Natural killer cell (primary cell): ENCODE measurements at regions not wholly inside any gene's neighbourhood (a gene's known extent, or its start where the extent isn't known, plus 50 kb on each side); places are given as distances from the start of the nearest gene placed in this dataset.

ENCODE experiments used
- ATAC-seq, 3 donors: fragments of 150-1000 bp in 2 of 3; fragments of 200-7000 bp in 1 of 3; cut with Tn5 transposase; 1 replicate in 1 of 3; 2 replicates in 2 of 3; pipeline ENCODE4 v1.10.0; 2021; ENCODE audit warnings: mild to moderate bottlenecking in 2 of 3, moderate library complexity in 2 of 3
- DNase-seq, 2 donors: peaks; one replicate each; pipeline versions ENCODE4 v3.0.0 to v3.0.0-alpha.2; 2013 to 2021; ENCODE audit warnings: mixed read lengths in 1 of 2
- H3K27ac ChIP-seq: one replicate; pipeline ENCODE4 v1.5.1; 2013; ENCODE audit warnings: mild to moderate bottlenecking, low read length
- H3K27me3 ChIP-seq: one replicate; pipeline ENCODE4 v1.6.1; 2013; ENCODE audit warnings: low read length; ENCODE audit not compliant: control insufficient read depth, insufficient read depth
- H3K36me3 ChIP-seq: one replicate; pipeline ENCODE4 v1.6.1; 2013; ENCODE audit warnings: low read length; ENCODE audit not compliant: control insufficient read depth, insufficient read depth
- H3K4me1 ChIP-seq: one replicate; pipeline ENCODE4 v1.6.1; 2013; ENCODE audit warnings: low read length; ENCODE audit not compliant: control insufficient read depth, insufficient read depth
- H3K4me3 ChIP-seq: one replicate; pipeline ENCODE4 v1.5.1; 2013; ENCODE audit warnings: low read length
- H3K9me3 ChIP-seq: one replicate; pipeline ENCODE4 v1.6.1; 2013; ENCODE audit warnings: low read length; ENCODE audit not compliant: control insufficient read depth, insufficient read depth
- H3K27ac Mint-ChIP-seq, 2 donors: one replicate each; pipeline ENCODE4 v1.8.0; 2022; ENCODE audit warnings: mild to moderate bottlenecking in 2 of 2, mixed read lengths in 2 of 2, moderate library complexity in 1 of 2
- H3K27me3 Mint-ChIP-seq, 2 donors: one replicate each; pipeline ENCODE4 v1.8.0; 2022; ENCODE audit warnings: low read depth in 2 of 2, mixed read lengths in 2 of 2
- H3K36me3 Mint-ChIP-seq: one replicate; pipeline ENCODE4 v1.8.0; 2022; ENCODE audit warnings: mixed read lengths
- H3K4me1 Mint-ChIP-seq, 2 donors: one replicate each; pipeline ENCODE4 v1.8.0; 2022; ENCODE audit warnings: mixed read lengths in 2 of 2
- H3K4me3 Mint-ChIP-seq: one replicate; pipeline ENCODE4 v1.8.0; 2022; ENCODE audit warnings: mild to moderate bottlenecking, moderate library complexity, mixed read lengths
- H3K9me3 Mint-ChIP-seq, 2 donors: one replicate each; pipeline ENCODE4 v1.8.0; 2022; ENCODE audit warnings: mixed read lengths in 2 of 2
- WGBS: methylation state at CpG from one replicate; pipeline ENCODE4 v1.1.7; 2013; ENCODE audit warnings: missing lambda C conversion rate; ENCODE audit not compliant: insufficient coverage; 5-methylcytosine and 5-hydroxymethylcytosine counted together
- intact Hi-C: fragments of 100-400 bp; cut with micrococcal nuclease; formaldehyde crosslinking; loops from one replicate; pipeline ENCODE4 v1.14.2; 2022
- TF ChIP-seq, protein P1 (sequence below): fragments of 200-600 bp; IDR thresholded peaks from one replicate; pipeline ENCODE4 v1.8.0; 2022; ENCODE audit warnings: antibody characterized with exemption

DNA sequence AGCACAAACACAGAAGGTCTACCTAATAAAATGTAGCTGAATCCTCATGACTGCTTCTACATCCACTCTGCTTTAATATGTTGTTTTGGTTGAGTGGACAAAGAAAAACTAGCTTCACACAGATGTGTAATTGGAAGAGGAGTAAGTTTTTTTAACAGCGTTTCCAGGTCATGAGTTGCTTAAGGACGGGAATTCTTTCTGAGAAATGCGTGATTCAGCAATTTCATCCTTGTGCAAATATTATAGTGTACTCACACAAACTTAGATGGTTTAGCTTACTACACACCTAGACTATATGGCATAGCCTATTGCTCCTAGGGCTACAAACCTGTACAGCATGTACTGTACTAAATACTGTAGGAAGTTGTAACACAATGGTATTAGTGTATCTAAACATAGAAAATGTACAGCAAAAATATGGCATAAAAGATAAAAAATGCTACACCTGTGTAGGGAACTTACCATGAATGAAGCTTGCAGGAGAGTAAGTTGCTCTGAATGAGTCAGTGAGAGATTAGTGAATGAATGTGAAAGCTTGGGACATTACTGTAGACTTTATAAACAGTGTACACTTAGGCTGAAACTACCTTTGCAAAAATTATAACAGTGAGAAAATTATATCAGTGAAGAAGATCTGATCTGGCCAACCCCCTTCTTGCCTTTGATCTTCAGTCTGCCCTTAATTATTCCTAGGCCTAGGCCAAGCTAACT is 70.8 kb upstream of the IL15 start:
- intact Hi-C loops = no loop called here
- Histone ChIP-seq H3K27ac (no peak overlapping the region), H3K27me3 (no peaks in the 10 kb centered on the region), H3K36me3 (no peaks in the 10 kb centered on the region), H3K9me3 (no peaks in the 10 kb centered on the region), H3K4me3 (no peak overlapping the region), H3K4me1 (no peaks in the 10 kb centered on the region)
- Mint-ChIP-seq H3K36me3 (no peaks in the 10 kb centered on the region), H3K27ac (no peak overlapping the region), H3K4me1 (no peaks in the 10 kb centered on the region), H3K9me3 (no peaks in the 10 kb centered on the region), H3K4me3 (no peak overlapping the region), H3K27me3 (no peaks in the 10 kb centered on the region)
- DNase-seq = no peak
- TF ChIP-seq, protein P1, sequence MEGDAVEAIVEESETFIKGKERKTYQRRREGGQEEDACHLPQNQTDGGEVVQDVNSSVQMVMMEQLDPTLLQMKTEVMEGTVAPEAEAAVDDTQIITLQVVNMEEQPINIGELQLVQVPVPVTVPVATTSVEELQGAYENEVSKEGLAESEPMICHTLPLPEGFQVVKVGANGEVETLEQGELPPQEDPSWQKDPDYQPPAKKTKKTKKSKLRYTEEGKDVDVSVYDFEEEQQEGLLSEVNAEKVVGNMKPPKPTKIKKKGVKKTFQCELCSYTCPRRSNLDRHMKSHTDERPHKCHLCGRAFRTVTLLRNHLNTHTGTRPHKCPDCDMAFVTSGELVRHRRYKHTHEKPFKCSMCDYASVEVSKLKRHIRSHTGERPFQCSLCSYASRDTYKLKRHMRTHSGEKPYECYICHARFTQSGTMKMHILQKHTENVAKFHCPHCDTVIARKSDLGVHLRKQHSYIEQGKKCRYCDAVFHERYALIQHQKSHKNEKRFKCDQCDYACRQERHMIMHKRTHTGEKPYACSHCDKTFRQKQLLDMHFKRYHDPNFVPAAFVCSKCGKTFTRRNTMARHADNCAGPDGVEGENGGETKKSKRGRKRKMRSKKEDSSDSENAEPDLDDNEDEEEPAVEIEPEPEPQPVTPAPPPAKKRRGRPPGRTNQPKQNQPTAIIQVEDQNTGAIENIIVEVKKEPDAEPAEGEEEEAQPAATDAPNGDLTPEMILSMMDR = no peak
- ATAC-seq = no peak
- 100% methylated on average over 2 of the region's 3 CpGs for WGBS

DNA sequence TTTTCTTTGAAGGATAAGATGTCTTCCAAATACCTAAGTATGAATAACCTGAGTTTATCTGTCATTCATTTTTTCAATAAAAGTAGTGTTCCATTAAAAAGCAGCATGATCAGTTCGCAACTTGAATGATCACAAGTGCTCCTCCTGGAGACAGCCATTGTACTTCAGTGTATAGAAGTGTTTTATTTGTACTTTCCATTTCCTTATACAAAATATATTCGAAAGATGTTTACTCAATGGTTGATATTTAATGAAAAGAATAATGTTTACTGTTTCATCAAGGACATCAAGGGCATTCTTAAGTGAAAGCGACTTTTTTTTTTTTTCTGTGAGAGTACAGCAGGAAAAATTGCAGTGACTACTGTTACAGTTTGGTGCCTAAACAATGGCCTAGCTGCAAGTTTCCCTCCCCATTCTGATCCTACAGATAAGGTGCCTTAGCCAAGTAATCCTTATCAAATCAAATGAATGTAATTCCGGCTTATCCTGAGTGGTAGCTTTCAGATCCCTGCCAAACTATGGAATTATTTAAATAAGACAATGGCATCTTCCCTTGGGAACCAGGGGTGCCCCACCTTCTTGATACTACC is 69.0 kb upstream of the IL15 start:
- H3K4me3 ChIP-seq = no peak overlapping the region
- H3K27ac ChIP-seq = no peak overlapping the region
- H3K27me3 ChIP-seq = no peaks in the 10 kb centered on the region
- Mint-ChIP-seq H3K4me3 (no peak overlapping the region), H3K4me1 (no peaks in the 10 kb centered on the region), H3K27me3 (no peaks in the 10 kb centered on the region), H3K27ac (no peak overlapping the region), H3K9me3 (no peaks in the 10 kb centered on the region), H3K36me3 (no peaks in the 10 kb centered on the region)
- TF ChIP-seq, protein P1 = no peak
- intact Hi-C loops = no loop called here
- WGBS = 90% methylated on average over 3 of the region's 4 CpGs
- H3K4me1 ChIP-seq = no peaks in the 10 kb centered on the region
- ATAC-seq (no peak), DNase-seq (no peak)
- no peaks in the 10 kb centered on the region for H3K9me3 ChIP-seq
- H3K36me3 ChIP-seq = no peaks in the 10 kb centered on the region

DNA sequence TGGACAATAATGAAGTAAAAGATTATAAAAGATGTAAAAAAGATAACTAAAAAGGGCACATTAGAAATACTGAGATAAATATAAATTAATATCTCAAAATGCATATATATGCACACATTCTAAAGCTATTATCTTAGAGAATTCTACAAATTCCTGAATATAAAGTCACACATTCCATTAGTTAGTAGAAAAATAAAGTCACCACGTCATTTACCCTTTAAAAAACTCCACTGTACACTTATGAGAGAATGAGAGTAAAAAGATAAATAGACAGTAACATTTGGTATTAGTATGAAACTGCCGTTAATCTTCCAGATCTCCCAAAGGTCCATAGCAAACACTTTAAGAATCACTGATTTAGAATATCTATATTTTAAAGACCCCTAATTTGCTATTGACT is 67.2 kb upstream of the IL15 start:
- no CpG with 5 or more reads among the region's 2 CpGs for WGBS
- no peak overlapping the region for H3K27ac Mint-ChIP-seq
- no peak for ATAC-seq

More for the DNA sequence above, 67.2 kb upstream of the IL15 start:
- no peak for DNase-seq
- Mint-ChIP-seq H3K36me3 (no peaks in the 10 kb centered on the region), H3K27me3 (no peaks in the 10 kb centered on the region), H3K9me3 (no peaks in the 10 kb centered on the region), H3K4me1 (no peaks in the 10 kb centered on the region), H3K4me3 (no peak overlapping the region)
- TF ChIP-seq, protein P1 = no peak
- no peaks in the 10 kb centered on the region for H3K27me3 ChIP-seq
- no peaks in the 10 kb centered on the region for H3K4me1 ChIP-seq
- H3K9me3 ChIP-seq = no peaks in the 10 kb centered on the region
- no peak overlapping the region for H3K4me3 ChIP-seq
- H3K36me3 ChIP-seq = no peaks in the 10 kb centered on the region
- H3K27ac ChIP-seq = no peak overlapping the region
- intact Hi-C loops = no loop called here
